SKM-1 treated with dmso at 0.1 percent for 144 hours (cell line): ENCODE measurements at regions not wholly inside any gene's neighbourhood (a gene's known extent, or its start where the extent isn't known, plus 50 kb on each side); places are given as distances from the start of the nearest gene placed in this dataset.

Experiments
- DNase-seq: peaks from one replicate; lab custom pipeline; 2025; ENCODE audit not compliant: unreplicated experiment; lab: John Stamatoyannopoulos, UW

DNA sequence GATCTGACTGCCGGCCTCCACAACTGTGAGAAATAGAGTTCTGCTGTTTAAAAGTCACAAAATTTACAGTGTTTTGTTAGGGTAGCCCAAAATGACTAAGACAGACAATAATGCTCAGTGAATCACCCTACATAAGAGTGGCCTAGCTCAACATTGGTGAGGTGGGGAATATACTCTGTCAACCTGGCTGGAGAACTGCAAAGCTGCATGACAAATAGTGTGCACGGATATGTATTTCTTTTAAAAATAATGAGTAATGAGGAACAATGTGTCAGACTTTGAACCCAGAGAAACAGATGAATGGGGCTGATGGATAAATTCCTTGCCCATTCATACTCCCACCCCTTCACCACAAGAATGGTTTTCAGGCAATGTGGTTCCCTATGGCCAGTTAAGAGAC lies 372.4 kb downstream of the SUCLA2 start:
- DNase-seq, result no peak

DNA sequence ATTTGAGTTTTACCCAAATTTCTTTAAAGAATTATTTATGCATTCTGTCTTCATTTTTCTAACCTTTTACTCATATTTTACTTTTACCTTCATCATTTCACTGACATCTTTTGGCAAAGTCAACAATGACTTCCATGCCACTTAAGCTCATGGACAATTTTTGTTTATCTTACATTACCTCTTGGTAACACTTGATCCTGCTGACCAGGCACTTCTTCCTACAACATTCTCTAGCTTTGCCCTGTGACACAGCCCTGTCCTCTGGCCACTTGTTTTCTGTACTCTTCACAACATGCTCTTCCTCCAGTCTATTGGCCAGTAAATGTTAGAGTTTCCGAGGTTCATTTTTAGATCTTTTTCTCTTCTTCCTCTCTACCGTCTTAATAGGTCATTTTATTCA lies 377.2 kb downstream of the SUCLA2 start:
- no peak for DNase-seq

DNA sequence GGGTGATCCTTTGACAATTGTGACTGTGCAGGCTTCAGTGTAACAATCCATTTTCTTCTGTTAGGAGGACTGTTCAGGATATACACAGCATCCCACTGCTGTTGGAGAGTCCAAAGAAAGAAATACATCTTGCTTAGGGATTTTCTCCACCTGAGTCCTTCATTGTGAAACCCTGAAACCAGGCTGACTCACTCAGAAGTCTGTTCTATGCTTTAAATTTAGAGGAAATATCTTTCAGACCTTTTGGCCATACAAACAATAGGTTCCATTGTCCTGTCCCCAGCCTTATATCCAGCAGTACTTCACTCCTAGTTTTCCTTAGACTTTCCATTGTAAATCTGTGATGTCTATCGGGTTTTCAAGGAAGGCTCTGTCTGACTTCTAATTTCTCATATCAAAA lies 379.1 kb downstream of the SUCLA2 start:
- no peak for DNase-seq

DNA sequence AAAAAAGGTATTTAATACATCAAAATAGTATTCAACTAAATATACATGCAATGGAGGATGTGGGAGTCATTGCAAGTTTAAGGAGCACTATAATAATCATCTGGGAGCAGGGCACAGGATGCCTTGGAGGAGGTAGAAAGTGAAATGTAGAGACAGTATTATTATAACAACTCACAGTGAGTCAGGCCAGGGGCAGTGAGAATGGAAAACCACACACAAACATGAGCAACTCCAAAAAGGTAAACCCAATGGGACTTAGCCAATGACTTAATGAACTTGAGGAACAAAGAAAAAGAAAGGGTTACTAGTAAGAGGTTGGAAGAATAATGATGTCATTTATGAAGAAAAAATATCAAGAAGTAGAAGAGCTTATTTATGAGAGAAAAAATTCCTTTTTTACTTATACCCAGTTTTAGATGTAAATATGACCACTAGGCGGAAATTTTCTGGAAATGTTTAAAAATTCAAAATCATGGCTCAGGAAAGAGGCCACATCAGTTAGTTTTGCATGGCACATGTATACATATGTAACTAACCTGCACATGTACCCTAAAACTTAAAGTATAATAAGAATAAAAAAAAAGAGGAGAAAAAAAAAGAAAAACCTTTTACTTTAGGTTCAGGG lies 389.3 kb downstream of the SUCLA2 start:
- no peak for DNase-seq

DNA sequence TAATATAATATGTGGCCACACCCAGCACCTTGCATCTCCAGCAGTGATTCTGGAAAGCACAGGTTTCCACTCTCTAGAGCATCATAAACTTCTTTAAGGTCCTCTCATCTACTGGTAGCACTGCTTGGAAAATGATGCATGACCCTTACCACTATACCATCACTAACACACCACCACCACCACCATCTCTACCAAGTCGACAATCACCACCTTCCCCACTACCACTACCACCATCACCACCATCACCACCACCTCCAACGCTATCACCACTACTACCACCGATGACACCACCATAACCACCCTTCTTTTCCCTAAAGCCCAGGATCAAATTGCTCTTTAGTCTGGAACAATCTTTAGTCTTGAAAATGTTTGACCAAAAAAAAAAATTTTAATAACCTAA lies 390.4 kb downstream of the SUCLA2 start:
- no peak for DNase-seq

DNA sequence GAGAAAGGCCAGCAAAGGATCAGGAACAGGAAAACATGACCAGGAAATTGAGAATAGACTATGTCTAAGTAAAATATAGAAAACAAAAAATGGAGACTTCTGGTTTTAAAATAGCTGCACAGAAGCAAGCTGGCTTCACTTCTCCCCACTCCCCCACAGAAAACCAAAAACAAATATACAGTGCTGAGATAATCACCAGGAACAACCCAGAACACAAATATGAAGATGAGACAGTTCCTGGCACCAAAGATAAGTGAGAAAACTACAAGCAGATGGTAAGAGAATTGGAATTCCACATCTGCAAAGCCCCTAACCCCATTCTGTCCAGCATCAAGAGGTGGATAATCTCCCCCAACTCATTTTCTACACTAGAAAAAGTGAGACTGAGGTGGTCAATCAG lies 397.7 kb downstream of the SUCLA2 start:
- DNase-seq, result no peak

DNA sequence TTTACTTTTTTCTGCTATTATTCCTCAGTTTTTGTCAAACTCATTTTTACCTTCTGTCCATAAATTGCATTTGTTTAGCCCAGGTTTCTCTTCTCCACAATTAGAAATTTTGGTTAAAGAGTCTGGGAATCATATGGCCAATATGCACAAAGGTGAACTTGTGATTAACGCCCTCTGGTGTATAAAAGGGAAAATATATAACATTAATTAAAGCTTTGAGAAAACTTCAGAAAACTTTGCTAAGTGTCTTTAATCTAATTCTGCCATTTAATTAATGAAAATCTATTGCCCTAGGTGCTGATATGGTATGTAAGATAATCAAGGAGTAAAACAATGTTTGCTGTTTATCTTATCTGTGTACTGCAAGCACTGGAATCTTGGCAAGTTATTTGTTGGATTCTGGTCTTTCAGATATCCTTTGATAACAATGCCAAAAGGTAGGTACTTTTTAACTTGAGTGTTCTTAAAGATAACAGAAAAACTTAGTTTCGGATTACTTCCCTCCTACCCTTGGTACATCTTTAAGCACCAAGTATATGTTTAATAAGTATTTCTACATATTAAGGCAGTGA lies 402.6 kb downstream of the SUCLA2 start:
- no peak for DNase-seq

DNA sequence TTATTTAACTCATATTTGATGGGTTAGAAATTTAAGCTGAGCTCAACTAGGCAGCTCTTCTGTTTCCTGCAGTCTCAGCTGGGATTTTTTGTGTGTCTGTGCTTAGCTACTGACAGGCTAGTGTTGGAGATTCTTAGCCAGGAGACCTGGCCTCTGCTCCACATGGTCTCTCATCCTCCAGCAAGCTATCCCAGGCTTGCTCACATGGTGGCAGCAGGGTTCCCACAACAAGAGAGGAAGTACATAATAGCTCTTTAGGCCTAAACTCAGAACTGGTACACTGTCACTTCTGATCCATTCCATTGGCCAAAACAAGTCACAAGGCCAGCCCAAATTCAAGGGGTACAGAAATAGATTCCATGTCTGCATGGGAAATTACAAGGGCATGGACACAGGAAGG lies 406.2 kb downstream of the SUCLA2 start:
- DNase-seq, result no peak

DNA sequence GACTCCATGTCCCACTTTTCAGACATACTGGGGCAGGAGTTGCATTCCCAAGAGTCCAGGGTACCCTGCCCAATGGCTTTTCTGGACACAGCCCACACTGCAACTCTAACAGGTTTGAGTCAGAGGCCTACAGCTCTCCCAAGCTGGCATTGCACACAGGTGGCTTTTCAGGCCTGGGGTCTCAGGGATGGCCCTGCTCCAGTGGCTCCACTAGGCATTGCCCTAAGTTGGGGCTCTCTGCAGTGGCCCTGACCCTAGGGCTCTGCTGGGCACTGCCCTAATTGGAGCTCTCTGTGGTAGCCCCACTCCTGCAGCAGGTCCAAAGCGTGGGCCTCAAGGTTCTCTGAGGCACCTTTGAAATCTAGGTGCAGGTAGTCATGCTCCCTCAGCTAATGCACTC lies 408.8 kb downstream of the SUCLA2 start:
- no peak for DNase-seq

DNA sequence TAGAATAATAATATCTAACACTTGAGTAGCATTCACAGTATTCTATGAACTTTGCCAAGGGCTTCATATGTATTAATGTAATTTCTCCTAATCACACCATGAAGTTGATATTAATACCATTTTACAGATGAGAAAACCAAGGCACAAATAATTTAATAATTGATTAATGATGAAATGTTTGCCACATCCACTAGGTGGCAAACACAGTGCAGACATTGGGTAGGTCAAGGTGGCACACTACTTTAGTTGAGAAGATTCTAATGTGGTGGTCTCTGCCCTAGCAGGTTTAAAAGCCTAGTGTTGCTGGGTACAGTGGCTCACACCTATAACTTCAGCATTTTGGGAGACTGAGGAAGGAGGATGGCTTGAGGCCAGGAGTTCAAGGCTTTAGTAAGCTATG lies 412.4 kb downstream of the SUCLA2 start:
- DNase-seq, result no peak

DNA sequence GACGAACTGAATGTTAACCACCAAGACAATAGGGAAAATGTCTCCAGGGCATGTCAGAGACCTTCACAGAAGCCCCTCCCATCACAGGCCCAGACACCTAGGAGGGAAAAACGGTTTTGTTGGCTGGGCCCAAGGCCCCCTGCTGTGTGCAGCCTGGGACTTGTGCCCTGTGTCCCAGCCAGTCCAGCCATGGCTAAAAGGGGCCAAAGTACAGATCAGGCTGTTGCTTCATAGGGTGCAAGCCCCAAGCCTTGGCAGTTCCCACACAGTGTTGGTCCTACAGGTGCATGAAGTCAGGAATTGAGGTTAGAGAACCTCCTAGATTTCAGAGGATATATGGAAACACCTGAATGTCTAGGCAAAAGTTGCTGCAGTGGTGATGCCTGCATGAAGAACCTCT lies 428.7 kb downstream of the SUCLA2 start:
- DNase-seq, result no peak

DNA sequence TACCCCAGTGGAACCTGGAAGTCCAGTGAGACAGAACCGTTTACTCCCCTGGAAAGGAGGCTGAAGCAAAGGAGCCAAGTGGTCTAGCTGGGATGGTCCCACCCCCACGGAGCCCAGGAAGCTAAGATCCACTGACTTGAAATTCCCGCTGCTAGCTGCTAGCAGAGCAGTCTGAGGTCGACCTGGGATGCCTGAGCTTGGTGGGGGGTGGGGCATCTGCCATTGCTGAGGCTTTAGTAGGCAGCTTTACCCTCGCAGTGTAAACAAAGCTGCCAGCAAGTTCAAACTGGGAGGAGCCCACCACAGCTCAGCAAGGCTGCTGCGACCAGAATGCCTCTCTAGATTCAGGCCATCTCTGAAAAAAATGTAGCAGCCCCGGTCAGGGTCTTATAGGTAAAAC lies 437.0 kb downstream of the SUCLA2 start:
- no peak for DNase-seq

DNA sequence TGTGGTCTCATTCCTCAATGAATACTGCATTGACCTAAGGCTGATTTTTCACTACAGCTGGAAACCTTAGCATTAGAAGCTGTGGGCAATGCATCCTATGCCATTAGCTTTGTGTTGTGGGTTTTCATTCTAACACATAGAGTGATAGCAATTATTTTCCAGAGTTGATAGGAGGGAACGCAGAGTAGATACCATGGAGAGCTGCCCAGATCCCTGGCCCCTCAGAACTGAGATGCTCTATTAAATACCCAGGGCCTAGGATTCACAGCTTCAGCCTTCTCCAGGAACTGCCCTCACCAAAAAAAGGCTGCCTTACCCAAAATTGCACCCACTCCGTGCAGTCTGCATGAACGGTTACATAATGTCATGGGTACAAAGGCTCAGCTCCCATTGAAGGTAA lies 444.4 kb downstream of the SUCLA2 start:
- no peak for DNase-seq

DNA sequence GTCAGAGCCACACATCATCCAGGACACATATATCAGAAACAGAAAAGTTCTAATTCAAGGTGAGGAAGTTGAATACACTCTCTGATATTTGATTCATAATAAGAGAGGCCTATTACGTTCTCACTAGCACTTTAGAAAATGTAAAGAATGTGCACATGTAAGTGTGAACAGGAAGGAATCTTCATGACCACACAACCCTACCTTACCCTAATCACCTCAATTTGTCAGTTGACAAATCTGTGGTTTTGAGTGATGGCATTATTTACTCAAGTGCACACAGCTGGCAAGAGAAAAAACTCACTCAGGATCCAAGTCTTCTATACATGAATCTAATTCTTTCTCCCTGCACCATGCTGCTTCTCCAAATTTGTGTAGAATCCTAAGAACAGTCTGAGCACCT lies 445.8 kb downstream of the SUCLA2 start:
- no peak for DNase-seq

DNA sequence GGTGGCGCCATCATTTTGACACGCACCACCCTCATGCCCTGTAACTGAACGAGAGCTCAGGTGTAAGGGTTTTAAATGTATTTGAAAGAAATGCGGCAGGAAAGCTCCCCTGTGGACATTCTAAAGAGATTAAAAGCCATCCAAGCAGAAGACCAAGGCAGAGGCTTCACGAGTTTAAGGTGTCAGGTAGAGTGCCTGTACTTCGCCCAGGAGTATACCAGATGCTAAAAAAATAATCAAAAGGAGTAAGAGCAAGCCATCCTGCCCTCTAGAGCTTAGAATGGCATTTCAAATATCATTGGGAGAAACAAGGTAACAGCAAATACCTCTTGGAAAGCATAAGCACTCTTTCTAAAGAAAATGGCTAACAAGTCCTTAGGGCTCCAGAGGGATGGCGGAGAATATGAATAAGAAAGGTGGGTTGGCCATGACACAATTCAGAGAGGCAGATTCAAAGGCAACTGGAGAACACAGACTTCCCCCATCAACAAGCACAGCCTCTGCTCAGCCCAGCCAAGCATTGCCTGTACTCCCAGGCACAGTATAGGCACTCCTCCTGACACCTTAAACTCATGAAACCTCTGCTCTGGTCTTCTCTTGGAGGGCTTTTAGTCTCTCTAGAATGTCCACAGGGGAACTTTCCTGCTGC lies 447.6 kb downstream of the SUCLA2 start:
- DNase-seq, result no peak

DNA sequence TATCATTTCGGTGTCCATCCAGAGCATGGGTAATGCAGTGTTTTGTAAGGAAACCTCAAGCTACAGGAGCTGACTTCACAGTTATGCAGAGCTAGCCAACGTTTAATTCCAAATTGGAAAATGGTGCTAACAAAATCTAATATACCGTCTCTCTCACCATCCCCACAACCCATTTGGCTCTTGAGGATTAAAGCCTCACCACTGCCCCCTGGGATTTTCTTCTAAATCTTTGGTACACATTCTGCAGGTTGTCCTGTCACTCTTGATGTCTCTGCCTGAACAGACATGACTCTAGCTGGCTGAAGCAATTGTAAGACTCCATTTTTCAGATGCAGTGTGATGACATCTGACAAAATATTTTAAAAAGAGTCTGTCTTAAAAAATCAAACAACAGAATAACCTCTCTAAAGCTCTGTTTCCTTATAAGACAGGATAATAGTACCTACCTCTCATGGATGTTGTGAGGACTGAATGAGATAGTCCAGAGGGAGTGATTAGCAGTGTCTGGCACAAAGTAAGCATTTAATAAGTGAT lies 451.8 kb downstream of the SUCLA2 start:
- DNase-seq, result no peak

DNA sequence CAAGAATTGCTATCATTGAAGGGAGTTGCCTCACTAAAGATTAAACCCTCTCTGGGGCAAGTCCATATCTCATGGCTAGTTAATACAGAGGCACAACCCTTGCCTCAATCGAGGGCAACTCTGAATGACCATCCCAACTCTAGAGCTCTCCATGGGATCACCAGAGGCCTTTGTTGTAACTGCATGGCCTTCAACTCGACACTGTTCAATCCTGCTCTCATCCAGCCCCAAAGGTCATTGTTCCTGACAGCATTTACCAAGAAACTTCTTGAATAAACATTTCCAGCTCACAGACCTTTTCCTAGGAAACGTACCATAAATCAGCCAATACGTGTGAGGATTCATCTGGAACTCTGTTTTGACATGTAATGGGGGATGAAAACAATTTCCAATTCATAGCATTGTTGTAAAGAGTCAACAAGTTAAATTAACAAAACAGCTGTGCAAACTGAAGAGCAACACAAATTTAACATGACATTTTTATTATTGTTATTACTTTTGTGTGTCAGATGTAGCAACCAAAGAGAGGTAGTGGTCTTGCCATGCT lies 452.7 kb downstream of the SUCLA2 start:
- no peak for DNase-seq

DNA sequence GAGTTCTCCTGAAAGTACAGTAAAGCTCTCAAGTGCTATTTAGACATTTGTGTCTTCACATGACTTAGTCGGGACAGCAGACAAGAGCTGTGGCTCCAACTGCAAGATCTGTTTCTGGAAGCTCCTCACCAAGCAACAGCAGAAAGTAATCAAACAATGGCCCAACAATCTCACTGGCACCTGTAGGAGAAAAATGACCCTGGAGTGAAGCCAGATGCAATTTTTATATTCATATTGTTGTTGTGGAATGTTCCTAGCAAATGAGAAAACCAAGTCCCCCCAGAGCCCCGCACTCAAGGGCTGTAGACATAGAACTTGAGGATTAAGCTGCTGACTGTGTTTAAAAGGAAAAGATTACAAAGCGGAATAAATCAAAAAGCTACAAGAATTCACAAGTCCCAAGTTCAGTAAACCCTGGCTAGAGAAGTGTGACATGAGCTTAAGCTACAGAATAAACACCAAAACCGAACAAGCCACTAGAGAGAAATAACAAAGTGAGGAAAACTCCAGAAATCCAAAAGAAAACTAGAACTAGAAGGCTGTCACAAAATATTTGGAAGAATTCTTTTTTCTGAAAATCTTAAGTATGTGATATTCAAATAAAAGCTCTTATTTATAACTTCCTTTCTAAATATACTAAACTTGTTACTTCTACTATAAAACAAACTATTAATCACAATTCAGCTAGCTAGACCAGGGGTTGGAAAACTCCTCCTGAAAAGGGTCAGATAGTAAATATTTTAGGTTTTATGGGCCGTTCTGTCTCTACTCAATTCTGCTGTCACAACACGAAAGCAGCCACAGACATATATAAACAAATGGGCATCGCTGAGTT lies 454.5 kb downstream of the SUCLA2 start:
- DNase-seq, result no peak

DNA sequence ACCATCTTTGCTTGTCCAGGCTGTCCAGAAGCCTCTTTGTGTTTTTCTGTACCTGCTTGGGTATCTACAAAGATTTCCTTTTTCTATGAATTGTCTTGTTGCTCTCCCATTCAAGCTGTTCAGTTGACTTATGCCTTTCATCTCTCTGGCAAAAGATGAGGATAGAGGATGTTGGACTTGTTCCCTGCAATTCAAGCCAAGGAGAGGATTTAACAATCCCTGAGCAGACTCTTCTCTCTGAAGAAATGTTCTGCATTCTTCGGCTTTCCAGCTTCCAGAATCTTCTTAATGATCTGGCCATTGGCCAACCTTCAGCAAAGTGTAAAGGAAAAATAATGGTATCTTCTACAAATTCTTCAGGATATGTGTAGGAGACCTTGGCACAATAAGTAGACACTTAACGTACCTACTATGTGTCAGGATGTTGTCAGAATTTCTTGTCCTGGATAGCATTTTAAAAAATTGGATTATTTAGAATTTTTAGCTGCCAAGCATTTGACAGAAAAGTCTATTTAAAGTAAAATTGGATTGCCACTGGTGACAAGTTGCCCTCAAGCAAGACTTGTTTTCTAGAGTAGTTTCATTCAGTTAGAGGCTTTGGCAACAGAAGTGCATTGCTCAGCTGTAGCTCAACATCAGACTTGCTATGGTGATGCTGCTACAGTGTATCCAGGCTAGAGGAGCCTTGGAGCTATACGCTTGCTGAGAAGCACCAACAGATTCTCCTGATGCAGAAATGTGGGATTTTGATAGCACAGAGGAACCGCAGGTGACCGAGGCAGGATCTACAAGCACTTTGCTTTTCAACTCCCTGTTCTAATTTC lies 455.7 kb downstream of the SUCLA2 start:
- no peak for DNase-seq

DNA sequence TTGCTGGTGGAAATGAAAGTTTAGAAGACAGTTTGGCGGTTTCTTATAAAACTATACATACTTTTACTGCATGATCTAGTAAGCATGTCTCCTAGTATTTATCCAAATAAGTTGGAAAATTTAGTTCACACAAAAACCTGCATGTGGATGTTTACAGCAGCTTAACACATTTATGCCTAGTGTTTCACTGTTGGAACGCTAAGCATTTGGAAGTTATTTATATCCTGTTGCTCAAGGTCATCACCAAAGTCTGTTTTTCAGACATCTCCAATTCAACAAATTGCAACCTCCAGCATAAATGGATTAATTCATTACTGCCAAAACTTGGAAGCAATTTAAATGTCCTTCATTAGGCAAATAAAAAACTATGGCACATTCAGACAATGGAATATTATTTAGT lies 461.8 kb downstream of the SUCLA2 start:
- no peak for DNase-seq

DNA sequence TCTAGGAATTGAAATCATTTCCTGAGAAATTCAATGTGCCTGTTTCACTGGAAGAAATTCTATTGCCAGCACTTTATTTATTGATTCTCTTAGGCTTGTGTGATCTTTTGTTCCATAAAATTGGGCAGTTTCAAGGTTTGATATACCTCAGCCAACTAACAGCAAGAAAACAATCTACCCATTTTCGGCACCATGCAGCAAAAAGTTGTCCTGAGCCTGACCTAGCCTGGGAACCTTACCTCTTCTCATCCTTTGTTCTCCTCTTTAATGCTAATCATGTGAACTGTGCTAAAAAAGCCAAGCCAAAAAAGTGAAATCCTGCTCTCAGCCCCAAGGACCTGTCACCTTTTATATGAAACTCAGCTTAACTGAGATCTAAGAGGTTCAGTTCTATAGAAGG lies 477.3 kb downstream of the SUCLA2 start:
- DNase-seq, result no peak
